Activated CD8-positive, alpha-beta T cell treated with anti-CD3 and anti-CD28 coated beads for 36 hours (primary cell): ENCODE measurements at regions not wholly inside any gene's neighbourhood (a gene's known extent, or its start where the extent isn't known, plus 50 kb on each side); places are given as distances from the start of the nearest gene placed in this dataset.
"Not testable (repeated sequence)": the region's sequence is repeated elsewhere in the genome, so short reads cannot be mapped to it uniquely, and the experiment has no call there.

Experiments
- ATAC-seq: fragments of 200-7000 bp; cut with Tn5 transposase; one replicate; pipeline ENCODE4 v1.10.0; 2021; ENCODE audit warnings: mild to moderate bottlenecking, moderate library complexity
- CTCF ChIA-PET: fragments of 350-600 bp; sonication (Branson Sonifier 250); formaldehyde crosslinking; loops from one replicate; lab custom pipeline; 2021; ENCODE audit warnings: antibody characterized with exemption; lab: Charles Lee
- POLR2A ChIA-PET: fragments of 350-600 bp; sonication (Branson Sonifier 250); formaldehyde crosslinking; loops from one replicate; lab custom pipeline; 2021; ENCODE audit warnings: antibody characterized with exemption; lab: Charles Lee
- DNase-seq: peaks from one replicate; pipeline ENCODE4 v3.0.0-alpha.2; 2020
- H3K27ac Mint-ChIP-seq: one replicate; pipeline ENCODE4 v1.8.0; 2021; ENCODE audit warnings: mild to moderate bottlenecking, mixed read lengths
- H3K27me3 Mint-ChIP-seq: one replicate; pipeline ENCODE4 v1.8.0; 2021; ENCODE audit warnings: mixed read lengths
- H3K36me3 Mint-ChIP-seq: one replicate; pipeline ENCODE4 v1.8.0; 2021; ENCODE audit warnings: low read depth, mixed read lengths
- H3K4me1 Mint-ChIP-seq: one replicate; pipeline ENCODE4 v1.8.0; 2021; ENCODE audit warnings: low read depth, mixed read lengths
- H3K4me3 Mint-ChIP-seq: one replicate; pipeline ENCODE4 v1.8.0; 2021; ENCODE audit warnings: mild to moderate bottlenecking, moderate library complexity, mixed read lengths
- H3K9me3 Mint-ChIP-seq: one replicate; pipeline ENCODE4 v1.8.0; 2021; ENCODE audit warnings: mixed read lengths
- intact Hi-C: fragments of 100-400 bp; cut with micrococcal nuclease; formaldehyde crosslinking; loops from one replicate; pipeline ENCODE4 v1.10.0; 2022
- TF ChIP-seq, protein P1 (sequence below): fragments of 200-600 bp; IDR thresholded peaks from one replicate; pipeline ENCODE4 v1.8.0; 2022; ENCODE audit warnings: antibody characterized with exemption, mild to moderate bottlenecking

GRCh38 chr11:45405916-45406670, 120.0 kb upstream of the SYT13 start:
- H3K27ac Mint-ChIP-seq = no peak overlapping the region
- no peaks in the 10 kb centered on the region for H3K36me3 Mint-ChIP-seq
- DNase-seq (no peak), ATAC-seq (no peak)
- TF ChIP-seq, protein P1, sequence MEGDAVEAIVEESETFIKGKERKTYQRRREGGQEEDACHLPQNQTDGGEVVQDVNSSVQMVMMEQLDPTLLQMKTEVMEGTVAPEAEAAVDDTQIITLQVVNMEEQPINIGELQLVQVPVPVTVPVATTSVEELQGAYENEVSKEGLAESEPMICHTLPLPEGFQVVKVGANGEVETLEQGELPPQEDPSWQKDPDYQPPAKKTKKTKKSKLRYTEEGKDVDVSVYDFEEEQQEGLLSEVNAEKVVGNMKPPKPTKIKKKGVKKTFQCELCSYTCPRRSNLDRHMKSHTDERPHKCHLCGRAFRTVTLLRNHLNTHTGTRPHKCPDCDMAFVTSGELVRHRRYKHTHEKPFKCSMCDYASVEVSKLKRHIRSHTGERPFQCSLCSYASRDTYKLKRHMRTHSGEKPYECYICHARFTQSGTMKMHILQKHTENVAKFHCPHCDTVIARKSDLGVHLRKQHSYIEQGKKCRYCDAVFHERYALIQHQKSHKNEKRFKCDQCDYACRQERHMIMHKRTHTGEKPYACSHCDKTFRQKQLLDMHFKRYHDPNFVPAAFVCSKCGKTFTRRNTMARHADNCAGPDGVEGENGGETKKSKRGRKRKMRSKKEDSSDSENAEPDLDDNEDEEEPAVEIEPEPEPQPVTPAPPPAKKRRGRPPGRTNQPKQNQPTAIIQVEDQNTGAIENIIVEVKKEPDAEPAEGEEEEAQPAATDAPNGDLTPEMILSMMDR = peak; percentile 34
- peaks cover 17% of the 10 kb centered on the region for H3K27me3 Mint-ChIP-seq
- intact Hi-C loops = no loop called here
- no peaks in the 10 kb centered on the region for H3K4me1 Mint-ChIP-seq
- H3K9me3 Mint-ChIP-seq = no peaks in the 10 kb centered on the region
- no peak overlapping the region for H3K4me3 Mint-ChIP-seq
- ChIA-PET POLR2A (no interaction called here), CTCF (interaction anchor here (1.6 to 1.8 kb wide), 2 partner anchors 35 to 249 kb away, joined by 4 to 6 read pairs; no protein-coding TSS in a partner anchor)

- DNase-seq, ATAC-seq, H3K4me1 Mint-ChIP-seq, H3K36me3 Mint-ChIP-seq, H3K9me3 Mint-ChIP-seq, H3K4me3 Mint-ChIP-seq, intact Hi-C loops, H3K27me3 Mint-ChIP-seq, H3K27ac Mint-ChIP-seq, POLR2A ChIA-PET: not testable (repeated sequence)
- CTCF ChIA-PET = interaction anchor here (0.9 kb wide), 1 partner anchor 33 kb away, joined by 3 read pairs; no protein-coding TSS in a partner anchor
Observed at GRCh38 chr11:45403521-45403920, 117.4 kb upstream of the SYT13 start.

DNA sequence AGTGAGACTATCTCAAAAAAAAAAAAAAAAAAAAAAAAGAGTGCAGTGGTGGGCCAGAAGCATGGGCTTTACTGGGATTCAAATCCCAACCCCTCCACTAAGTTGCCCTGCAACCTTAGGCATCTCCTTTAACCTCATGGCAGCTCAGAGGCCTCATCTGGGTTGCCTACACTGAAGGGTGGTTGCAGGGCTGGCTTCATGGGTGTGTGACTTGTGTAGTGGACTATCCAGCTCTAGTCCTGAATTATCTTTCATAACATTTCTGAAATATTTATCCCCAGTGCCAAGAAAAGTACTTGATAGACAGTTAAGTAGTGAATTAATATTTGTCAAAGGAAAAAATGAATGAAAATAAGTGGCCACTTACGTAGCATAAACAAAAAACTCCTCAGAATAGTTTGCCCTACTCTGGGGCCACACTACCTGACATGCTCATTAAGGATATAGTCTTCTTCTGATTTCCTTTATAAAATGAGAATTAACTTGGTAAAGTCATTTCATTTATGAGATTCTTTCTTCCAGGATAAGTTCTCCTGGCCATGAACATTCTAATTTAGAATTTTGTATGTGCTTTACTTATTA, 116.0 kb upstream of the SYT13 start:
- H3K27ac Mint-ChIP-seq = no peak overlapping the region
- ChIA-PET CTCF (no interaction called here), POLR2A (no interaction called here)
- intact Hi-C loops = no loop called here
- no peaks in the 10 kb centered on the region for H3K9me3 Mint-ChIP-seq
- ATAC-seq (no peak), DNase-seq (no peak)
- H3K4me1 Mint-ChIP-seq = no peaks in the 10 kb centered on the region
- no peaks in the 10 kb centered on the region for H3K36me3 Mint-ChIP-seq
- H3K4me3 Mint-ChIP-seq = no peak overlapping the region
- TF ChIP-seq, protein P1 = no peak
- peaks cover 4% of the 10 kb centered on the region for H3K27me3 Mint-ChIP-seq

DNA sequence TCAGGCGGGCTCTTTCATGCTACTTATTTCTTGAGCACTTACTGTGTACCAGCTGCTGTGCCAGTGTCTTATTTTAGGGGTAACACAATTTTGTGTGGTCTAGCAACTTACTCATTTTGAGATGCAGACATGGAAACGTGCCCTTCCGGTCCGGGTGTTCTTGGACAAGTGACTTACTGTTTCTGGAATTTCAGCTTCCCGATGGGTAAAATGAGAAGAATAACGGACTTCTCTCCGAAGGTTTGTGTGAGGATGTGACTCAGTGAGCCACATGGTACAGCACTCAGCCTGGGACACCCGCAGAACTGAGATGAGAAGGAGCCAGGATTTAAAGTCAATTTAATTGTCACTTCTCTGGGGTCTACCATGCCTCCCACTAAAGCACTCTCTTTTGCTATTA, 114.5 kb upstream of the SYT13 start:
- no peak for DNase-seq
- ChIA-PET CTCF (interaction anchor here (1.2 to 1.9 kb wide), 3 partner anchors 28 to 254 kb away, joined by 3 to 5 read pairs (median 4); no protein-coding TSS in a partner anchor), POLR2A (no interaction called here)
- intact Hi-C loops = no loop called here
- Mint-ChIP-seq H3K36me3 (no peaks in the 10 kb centered on the region), H3K27ac (no peak overlapping the region), H3K4me3 (no peak overlapping the region), H3K9me3 (no peaks in the 10 kb centered on the region), H3K27me3 (peaks cover 4% of the 10 kb centered on the region), H3K4me1 (no peaks in the 10 kb centered on the region)
- TF ChIP-seq, protein P1 = no peak
- no peak for ATAC-seq

- no peaks in the 10 kb centered on the region for H3K27me3 Mint-ChIP-seq
- TF ChIP-seq, protein P1 = no peak
- no peak overlapping the region for H3K27ac Mint-ChIP-seq
- no peaks in the 10 kb centered on the region for H3K36me3 Mint-ChIP-seq
- H3K4me1 Mint-ChIP-seq = no peaks in the 10 kb centered on the region
- POLR2A ChIA-PET = interaction anchor here (0.9 to 1.0 kb wide), 2 partner anchors 11 to 13 kb away, joined by 3 read pairs; no protein-coding TSS in a partner anchor
- DNase-seq = no peak
- no peak for ATAC-seq
- no peaks in the 10 kb centered on the region for H3K9me3 Mint-ChIP-seq
- intact Hi-C loops = no loop called here
- no peak overlapping the region for H3K4me3 Mint-ChIP-seq
- CTCF ChIA-PET = interaction anchor here (1.1 to 1.9 kb wide), 2 partner anchors 256 to 372 kb away, joined by 4 to 5 read pairs; no protein-coding TSS in a partner anchor
Observed at GRCh38 chr11:45399166-45399565, 113.0 kb upstream of the SYT13 start.
